ENCODE measurements at regions not wholly inside any gene's neighbourhood (a gene's known extent, or its start where the extent isn't known, plus 50 kb on each side); places are given as distances from the start of the nearest gene placed in this dataset.
A peak's percentile ranks its signal among the peaks of the same experiment; 100 is the strongest.

- DNase-seq: no peak
Observed at GRCh38 chr15:70258369-70259027, 160.8 kb upstream of the TLE3 start.

- DNase-seq: no peak
Observed at GRCh38 chr15:70257573-70258248, 160.0 kb upstream of the TLE3 start.

GRCh38 chr15:70257047-70257446, 159.3 kb upstream of the TLE3 start:
- no peak for DNase-seq

GRCh38 chr15:70254311-70254869, 156.7 kb upstream of the TLE3 start:
- DNase-seq: no peak

GRCh38 chr15:70253461-70254156, 155.9 kb upstream of the TLE3 start:
- no peak for DNase-seq

- no peak for DNase-seq
Observed at GRCh38 chr15:70252951-70253320, 155.2 kb upstream of the TLE3 start.

- peak; percentile 64 for DNase-seq
Observed at GRCh38 chr15:70252056-70252950, 154.6 kb upstream of the TLE3 start.

GRCh38 chr15:70251246-70251990, 153.7 kb upstream of the TLE3 start:
- peak; percentile 42 for DNase-seq

- no peak for DNase-seq
Observed at GRCh38 chr15:70250208-70251201, 152.8 kb upstream of the TLE3 start.

- no peak for DNase-seq
Observed at GRCh38 chr15:70249616-70250015, 151.9 kb upstream of the TLE3 start.

GRCh38 chr15:70248116-70249025, 150.7 kb upstream of the TLE3 start:
- no peak for DNase-seq

- no peak for DNase-seq
Observed at GRCh38 chr15:70247281-70247680, 149.6 kb upstream of the TLE3 start.

- no peak for DNase-seq
Observed at GRCh38 chr15:70246623-70247220, 149.0 kb upstream of the TLE3 start.

- no peak for DNase-seq
Observed at GRCh38 chr15:70245932-70246622, 148.4 kb upstream of the TLE3 start.

- no peak for DNase-seq
Observed at GRCh38 chr15:70244978-70245542, 147.3 kb upstream of the TLE3 start.

GRCh38 chr15:70243686-70244540, 146.2 kb upstream of the TLE3 start:
- DNase-seq: no peak
